Breast epithelium (tissue), 4 donors: ENCODE measurements at regions not wholly inside any gene's neighbourhood (a gene's known extent, or its start where the extent isn't known, plus 50 kb on each side); places are given as distances from the start of the nearest gene placed in this dataset.

Experiments
- DNase-seq, 2 donors: peaks; one replicate each; pipeline ENCODE4 v3.0.0-alpha.2; 2019; ENCODE audit warnings: low spot score in 2 of 2
- H3K27ac ChIP-seq, 2 donors: fragments of 200-600 bp; sonication (generic) in 1 of 2; one replicate each; pipeline ENCODE4 v1.5.1; 2016 to 2019; ENCODE audit warnings: mild to moderate bottlenecking in 1 of 2
- H3K27me3 ChIP-seq, 2 donors: fragments of 200-600 bp; sonication (generic) in 1 of 2; one replicate each; pipeline versions ENCODE4 v1.5.1 to v1.6.0; 2017 to 2019; ENCODE audit warnings: control low read depth in 1 of 2, mild to moderate bottlenecking in 1 of 2
- H3K36me3 ChIP-seq: fragments of 200-600 bp; one replicate; pipeline ENCODE4 v1.5.1; 2019
- H3K4me1 ChIP-seq, 2 donors: fragments of 200-600 bp; sonication (generic); one replicate each; pipeline ENCODE4 v1.5.1; 2016 to 2019; ENCODE audit warnings: control low read depth in 1 of 2
- H3K4me3 ChIP-seq, 3 donors: fragments of 200-600 bp; sonication (generic); 1 replicate in 2 of 3; 2 replicates in 1 of 3; pipeline ENCODE4 v1.5.1; 2016 to 2019; ENCODE audit warnings: mild to moderate bottlenecking in 3 of 3, moderate library complexity in 2 of 3
- H3K9me3 ChIP-seq, 2 donors: fragments of 200-600 bp; sonication (generic) in 1 of 2; one replicate each; pipeline ENCODE4 v1.5.1; 2016 to 2019; ENCODE audit warnings: control low read depth in 1 of 2
- CTCF ChIP-seq, 3 donors: fragments of 450-650 bp; IDR thresholded peaks; one replicate each; pipeline ENCODE4 v1.5.1; 2016 to 2017; ENCODE audit warnings: antibody characterized with exemption in 3 of 3, mild to moderate bottlenecking in 3 of 3, moderate library complexity in 3 of 3
- POLR2A ChIP-seq: fragments of 450-650 bp; IDR thresholded peaks from one replicate; pipeline ENCODE4 v1.6.1; 2016; ENCODE audit warnings: antibody characterized with exemption, mild to moderate bottlenecking, moderate library complexity
- POLR2AphosphoS5 ChIP-seq, 3 donors: sonication (generic); formaldehyde crosslinking; IDR thresholded peaks; one replicate each; pipeline ENCODE4 v1.6.1; 2017; ENCODE audit warnings: antibody characterized with exemption in 3 of 3
- intact Hi-C: fragments of 100-400 bp; cut with DNase I; formaldehyde crosslinking; loops from one replicate; pipeline ENCODE4 v1.15.1; 2023; ENCODE audit warnings: low total_unique reads

DNA sequence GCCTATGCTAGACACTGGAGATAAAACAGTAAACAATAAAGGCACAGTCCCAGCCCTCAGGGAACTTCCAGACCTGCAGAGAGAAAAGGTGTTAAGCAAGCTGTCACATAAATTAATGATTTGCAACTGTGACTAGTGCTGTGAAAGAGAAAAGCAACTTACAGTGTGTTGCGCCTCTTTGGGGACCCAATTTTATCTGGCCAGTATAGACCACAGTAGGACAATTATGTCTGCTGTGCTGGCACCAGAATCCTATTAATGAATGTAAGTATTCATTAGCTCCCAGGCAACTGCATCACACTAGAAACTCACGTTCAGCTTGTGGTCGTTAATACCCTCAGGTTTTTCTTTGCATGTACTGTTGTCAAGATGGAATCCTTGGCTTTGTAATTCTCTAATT, 55.3 kb upstream of the CHST9 start:
- Histone ChIP-seq H3K27me3 (no peaks in the 10 kb centered on the region), H3K36me3 (no peaks in the 10 kb centered on the region), H3K4me1 (no peaks in the 10 kb centered on the region), H3K9me3 (no peaks in the 10 kb centered on the region), H3K4me3 (no peak overlapping the region), H3K27ac (no peak overlapping the region)
- intact Hi-C loops, result no loop called here
- no peak for DNase-seq
- TF ChIP-seq POLR2AphosphoS5 (IDR thresholded peaks at IDR 0.05), result no peak
- TF ChIP-seq CTCF (IDR thresholded peaks at IDR 0.05), result no peak
- no peak for TF ChIP-seq POLR2A

DNA sequence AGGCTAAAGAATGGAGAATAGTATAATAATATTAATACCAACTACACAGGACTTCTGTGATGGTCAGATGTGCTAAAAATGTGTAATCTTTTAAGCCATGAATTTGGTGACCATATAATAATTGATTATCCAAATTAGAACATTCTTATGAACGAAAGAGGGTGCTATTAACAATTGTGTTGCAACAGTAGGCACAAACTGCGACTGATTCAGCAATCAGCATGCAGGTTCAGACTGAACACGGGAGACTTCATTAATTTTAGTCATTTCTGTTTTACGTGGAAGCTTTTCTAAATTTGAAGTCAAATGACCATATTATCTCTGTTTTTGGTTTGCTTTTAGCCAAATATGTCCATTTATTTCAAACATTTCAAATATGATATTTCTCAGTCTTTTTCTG, 54.6 kb upstream of the CHST9 start:
- Histone ChIP-seq H3K27me3 (no peaks in the 10 kb centered on the region), H3K4me3 (no peak overlapping the region), H3K9me3 (no peaks in the 10 kb centered on the region), H3K27ac (no peak overlapping the region), H3K36me3 (no peaks in the 10 kb centered on the region), H3K4me1 (no peaks in the 10 kb centered on the region)
- intact Hi-C loops, result loop anchor here (10.0 kb wide), 1 partner anchor 585 kb away; no protein-coding TSS in a partner anchor
- DNase-seq, result no peak
- no peak for TF ChIP-seq CTCF (IDR thresholded peaks at IDR 0.05)
- no peak for TF ChIP-seq POLR2AphosphoS5 (IDR thresholded peaks at IDR 0.05)
- no peak for TF ChIP-seq POLR2A

DNA sequence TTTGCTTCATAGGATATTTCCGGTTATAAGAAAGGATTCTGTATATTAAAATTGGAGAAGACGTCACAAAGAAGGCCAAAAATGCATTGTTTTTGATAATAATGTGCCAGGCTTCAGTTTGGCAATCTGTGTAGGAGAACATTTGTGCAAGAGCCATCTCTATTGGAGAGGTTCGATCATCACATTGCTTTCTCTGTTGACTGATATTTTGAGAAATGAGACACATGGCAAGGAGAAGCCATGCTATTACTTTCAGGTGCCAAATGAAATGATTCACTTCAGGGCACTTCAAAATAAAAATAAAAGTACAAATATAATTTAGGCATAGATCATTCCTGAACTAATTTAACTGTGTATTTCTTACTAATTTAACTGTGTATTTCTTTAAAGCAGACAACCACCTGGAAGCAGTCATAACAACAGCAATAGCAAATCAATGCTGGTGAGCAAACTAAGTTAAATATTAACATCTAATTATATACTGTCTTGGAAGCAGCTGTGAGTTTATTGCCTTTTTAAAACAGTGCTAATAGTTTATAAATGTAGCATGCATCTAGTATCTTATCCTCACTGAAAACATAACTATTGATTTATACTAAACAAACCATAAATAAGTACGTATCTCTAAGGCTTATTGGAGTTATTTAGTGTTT, 50.2 kb upstream of the CHST9 start:
- Histone ChIP-seq H3K27me3 (no peaks in the 10 kb centered on the region), H3K4me3 (no peak overlapping the region), H3K27ac (no peak overlapping the region), H3K9me3 (no peaks in the 10 kb centered on the region), H3K4me1 (no peaks in the 10 kb centered on the region), H3K36me3 (no peaks in the 10 kb centered on the region)
- intact Hi-C loops, result loop anchor here (10.0 kb wide), 1 partner anchor 581 kb away; no protein-coding TSS in a partner anchor
- TF ChIP-seq POLR2AphosphoS5 (IDR thresholded peaks at IDR 0.05), result no peak
- DNase-seq, result no peak
